LNCaP clone FGC (cell line): ENCODE measurements at regions not wholly inside any gene's neighbourhood (a gene's known extent, or its start where the extent isn't known, plus 50 kb on each side); places are given as distances from the start of the nearest gene placed in this dataset.
"Not testable (repeated sequence)": the region's sequence is repeated elsewhere in the genome, so short reads cannot be mapped to it uniquely, and the experiment has no call there.

Experiments used
- DNase-seq: peaks from one replicate; pipeline ENCODE4 v3.0.0-alpha.2; 2011; ENCODE audit warnings: low read depth
- H3K4me3 ChIP-seq: 2 replicates; pipeline ENCODE4 v1.5.1; 2011; ENCODE audit warnings: mild to moderate bottlenecking, low read depth, low read length, control low read depth
- CTCF ChIP-seq: IDR thresholded peaks from 2 replicates; pipeline ENCODE4 v1.5.1; 2012; ENCODE audit warnings: mild to moderate bottlenecking; ENCODE audit not compliant: control insufficient read depth, insufficient read depth; ENCODE audit errors: extremely low read depth

GRCh38 chrX:73390628-73391567 lies 56.0 kb upstream of the CDX4 start:
- DNase-seq = no peak
- no peak overlapping the region for H3K4me3 ChIP-seq
- TF ChIP-seq CTCF = no peak

GRCh38 chrX:73366696-73367095 lies 80.2 kb upstream of the CDX4 start:
- H3K4me3 ChIP-seq = no peak overlapping the region
- no peak for TF ChIP-seq CTCF
- no peak for DNase-seq

GRCh38 chrX:73357294-73357693 lies 89.6 kb upstream of the CDX4 start:
- DNase-seq, H3K4me3 ChIP-seq: not testable (repeated sequence)

- H3K4me3 ChIP-seq = no peak overlapping the region
- DNase-seq = no peak
- TF ChIP-seq CTCF = no peak
These were observed 97.9 kb upstream of the CDX4 start for GRCh38 chrX:73348977-73349376.

DNA sequence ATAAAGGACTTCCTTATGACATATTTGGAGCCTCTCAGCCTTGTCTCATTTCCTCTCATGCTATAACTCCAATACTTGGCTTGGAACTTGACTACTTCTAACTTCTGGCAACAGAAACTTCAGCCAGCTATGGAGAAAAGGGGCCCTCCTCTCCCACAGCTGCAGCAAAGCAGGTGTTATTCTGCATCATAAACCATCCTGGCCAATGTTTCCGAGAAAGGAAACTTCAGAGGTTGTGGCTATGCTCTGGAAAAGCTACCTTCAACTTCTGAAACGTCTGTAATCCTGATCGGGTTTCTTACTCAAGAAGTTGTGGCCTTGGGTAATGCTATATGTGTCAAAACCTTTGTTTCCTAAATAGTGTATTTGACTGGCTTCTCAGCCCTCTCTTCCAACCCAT lies 109.5 kb upstream of the CDX4 start:
- no peak for TF ChIP-seq CTCF
- DNase-seq = no peak
- no peak overlapping the region for H3K4me3 ChIP-seq

GRCh38 chrX:73289039-73289438 lies 74.4 kb upstream of the NAP1L2 start:
- no peak overlapping the region for H3K4me3 ChIP-seq
- TF ChIP-seq CTCF = peak; percentile 42
- DNase-seq = no peak

DNA sequence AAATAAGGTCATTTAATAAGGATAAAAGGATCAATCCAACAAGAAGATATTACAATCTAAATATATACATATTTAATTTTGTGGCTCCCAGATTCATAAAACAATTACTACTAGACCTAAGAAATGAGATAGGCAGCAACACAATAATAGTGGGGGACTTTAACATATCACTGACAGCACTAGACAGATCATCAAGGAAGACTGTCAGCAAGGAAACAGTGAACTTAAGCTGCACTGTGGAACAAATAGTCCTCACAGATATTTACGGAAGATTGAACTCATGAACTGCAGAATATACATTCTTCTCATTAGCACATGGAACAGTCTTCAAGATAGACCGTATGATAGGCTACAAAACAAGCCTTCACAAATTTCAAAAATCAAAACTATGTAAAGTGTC lies 56.1 kb upstream of the NAP1L2 start:
- TF ChIP-seq CTCF = no peak
- no peak overlapping the region for H3K4me3 ChIP-seq
- no peak for DNase-seq
